Breast epithelium (tissue), 3 donors: ENCODE measurements at regions not wholly inside any gene's neighbourhood (a gene's known extent, or its start where the extent isn't known, plus 50 kb on each side); places are given as distances from the start of the nearest gene placed in this dataset.

ENCODE experiments used
- POLR2A ChIP-seq: fragments of 450-650 bp; IDR thresholded peaks from one replicate; pipeline ENCODE4 v1.6.1; 2016; ENCODE audit warnings: antibody characterized with exemption, mild to moderate bottlenecking, moderate library complexity
- POLR2AphosphoS5 ChIP-seq, 3 donors: sonication (generic); formaldehyde crosslinking; IDR thresholded peaks; one replicate each; pipeline ENCODE4 v1.6.1; 2017; ENCODE audit warnings: antibody characterized with exemption in 3 of 3
- TF ChIP-seq, protein P1 (sequence below), 3 donors: fragments of 450-650 bp; IDR thresholded peaks; one replicate each; pipeline ENCODE4 v1.5.1; 2016 to 2017; ENCODE audit warnings: antibody characterized with exemption in 3 of 3, mild to moderate bottlenecking in 3 of 3, moderate library complexity in 3 of 3

DNA sequence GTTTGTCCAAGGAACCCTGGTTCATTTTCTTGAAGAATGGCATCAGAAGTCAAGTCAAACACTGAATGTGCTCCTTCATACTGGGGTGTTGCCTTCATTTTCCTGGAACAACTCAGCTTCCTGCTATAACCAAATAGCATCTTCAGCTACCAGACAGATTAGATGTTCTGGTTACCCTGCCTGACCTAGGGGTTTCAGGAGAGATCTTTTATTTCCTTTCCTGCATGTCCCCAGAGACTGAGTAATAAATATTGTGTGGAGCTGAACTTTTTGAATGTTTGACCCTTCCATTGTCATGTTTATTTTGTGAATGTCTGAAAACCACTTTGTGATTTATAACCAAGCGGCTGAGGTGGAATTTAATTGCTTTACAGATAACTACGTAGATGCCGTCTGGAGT is 147.1 kb downstream of the IRX1 start:
- TF ChIP-seq, protein P1, sequence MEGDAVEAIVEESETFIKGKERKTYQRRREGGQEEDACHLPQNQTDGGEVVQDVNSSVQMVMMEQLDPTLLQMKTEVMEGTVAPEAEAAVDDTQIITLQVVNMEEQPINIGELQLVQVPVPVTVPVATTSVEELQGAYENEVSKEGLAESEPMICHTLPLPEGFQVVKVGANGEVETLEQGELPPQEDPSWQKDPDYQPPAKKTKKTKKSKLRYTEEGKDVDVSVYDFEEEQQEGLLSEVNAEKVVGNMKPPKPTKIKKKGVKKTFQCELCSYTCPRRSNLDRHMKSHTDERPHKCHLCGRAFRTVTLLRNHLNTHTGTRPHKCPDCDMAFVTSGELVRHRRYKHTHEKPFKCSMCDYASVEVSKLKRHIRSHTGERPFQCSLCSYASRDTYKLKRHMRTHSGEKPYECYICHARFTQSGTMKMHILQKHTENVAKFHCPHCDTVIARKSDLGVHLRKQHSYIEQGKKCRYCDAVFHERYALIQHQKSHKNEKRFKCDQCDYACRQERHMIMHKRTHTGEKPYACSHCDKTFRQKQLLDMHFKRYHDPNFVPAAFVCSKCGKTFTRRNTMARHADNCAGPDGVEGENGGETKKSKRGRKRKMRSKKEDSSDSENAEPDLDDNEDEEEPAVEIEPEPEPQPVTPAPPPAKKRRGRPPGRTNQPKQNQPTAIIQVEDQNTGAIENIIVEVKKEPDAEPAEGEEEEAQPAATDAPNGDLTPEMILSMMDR (IDR thresholded peaks at IDR 0.05) = no peak
- TF ChIP-seq POLR2A = no peak
- TF ChIP-seq POLR2AphosphoS5 (IDR thresholded peaks at IDR 0.05) = no peak
